Neuronal stem cell (in vitro differentiated cells): ENCODE measurements at regions not wholly inside any gene's neighbourhood (a gene's known extent, or its start where the extent isn't known, plus 50 kb on each side); places are given as distances from the start of the nearest gene placed in this dataset.
A peak's percentile ranks its signal among the peaks of the same experiment; 100 is the strongest.

Experiments used
- DNase-seq: peaks from one replicate; pipeline ENCODE4 v3.0.0-alpha.2; 2013; ENCODE audit warnings: low spot score
- H2AFZ ChIP-seq: one replicate; pipeline ENCODE4 v1.6.1; 2013; ENCODE audit warnings: mild to moderate bottlenecking, low read length, inconsistent platforms
- H2AK5ac ChIP-seq: 2 replicates; pipeline ENCODE4 v1.6.1; 2013; ENCODE audit warnings: low read depth, mild to moderate bottlenecking, inconsistent platforms, low read length, moderate library complexity, mixed read lengths
- H2BK120ac ChIP-seq: 2 replicates; pipeline ENCODE4 v1.6.1; 2013; ENCODE audit warnings: low read depth, mild to moderate bottlenecking, inconsistent platforms, low read length, moderate library complexity, mixed read lengths
- H2BK12ac ChIP-seq: one replicate; pipeline ENCODE4 v1.6.1; 2013; ENCODE audit warnings: low read length, inconsistent platforms
- H2BK15ac ChIP-seq: 2 replicates; pipeline ENCODE4 v1.6.1; 2013; ENCODE audit warnings: mild to moderate bottlenecking, low read length, inconsistent platforms, mixed read lengths
- H2BK5ac ChIP-seq: one replicate; pipeline ENCODE4 v1.6.1; 2013; ENCODE audit warnings: inconsistent platforms, mild to moderate bottlenecking, low read length, moderate library complexity
- H3K14ac ChIP-seq: one replicate; pipeline ENCODE4 v1.6.1; 2013; ENCODE audit warnings: low read length, inconsistent platforms
- H3K18ac ChIP-seq: 2 replicates; pipeline ENCODE4 v1.6.1; 2013; ENCODE audit warnings: low read length, inconsistent platforms
- H3K23ac ChIP-seq: 2 replicates; pipeline ENCODE4 v1.6.1; 2013; ENCODE audit warnings: low read depth, mild to moderate bottlenecking, mixed read lengths, low read length, inconsistent platforms; ENCODE audit not compliant: poor library complexity
- H3K27ac ChIP-seq: replicated peaks from 3 replicates; pipeline ENCODE4 v1.5.1; 2013; ENCODE audit warnings: low read length, inconsistent platforms
- H3K27me3 ChIP-seq, 3 experiments: 2 replicates each; pipeline ENCODE4 v1.6.1; 2013; ENCODE audit warnings: low read length in 3 of 3, mild to moderate bottlenecking in 2 of 3, inconsistent platforms in 1 of 3, low read depth in 1 of 3, mixed read lengths in 1 of 3, moderate library complexity in 1 of 3; ENCODE audit not compliant: control insufficient read depth in 3 of 3, insufficient read depth in 3 of 3
- H3K36me3 ChIP-seq, 2 donors: replicated peaks in 1 of 2; 2 replicates each; pipeline ENCODE4 v1.6.1; 2013; ENCODE audit warnings: low read length in 2 of 2; ENCODE audit not compliant: control insufficient read depth in 2 of 2, insufficient read depth in 2 of 2
- H3K4ac ChIP-seq: 2 replicates; pipeline ENCODE4 v1.6.1; 2013; ENCODE audit warnings: inconsistent platforms, mild to moderate bottlenecking, low read length, moderate library complexity
- H3K4me1 ChIP-seq, 2 donors: 1 replicate in 1 of 2; 2 replicates in 1 of 2; pipeline ENCODE4 v1.6.1; 2013; ENCODE audit warnings: low read length in 2 of 2, low read depth in 1 of 2; ENCODE audit not compliant: control insufficient read depth in 2 of 2, insufficient read depth in 1 of 2
- H3K4me2 ChIP-seq: one replicate; pipeline ENCODE4 v1.6.1; 2013; ENCODE audit warnings: mild to moderate bottlenecking, low read length, inconsistent platforms; ENCODE audit not compliant: insufficient read depth, poor library complexity, severe bottlenecking
- H3K4me3 ChIP-seq, 2 donors: 2 replicates each; pipeline ENCODE4 v1.5.1; 2013; ENCODE audit warnings: low read length in 2 of 2, mild to moderate bottlenecking in 2 of 2, inconsistent platforms in 1 of 2, moderate library complexity in 1 of 2
- H3K79me1 ChIP-seq: one replicate; pipeline ENCODE4 v1.6.1; 2013; ENCODE audit warnings: low read depth, mild to moderate bottlenecking, inconsistent platforms, low read length, moderate library complexity
- H3K9ac ChIP-seq: one replicate; pipeline ENCODE4 v1.6.1; 2013; ENCODE audit warnings: mild to moderate bottlenecking, low read depth, low read length, inconsistent platforms; ENCODE audit not compliant: poor library complexity
- H3K9me3 ChIP-seq, 2 donors: replicated peaks in 1 of 2; 2 replicates each; pipeline versions ENCODE3 to v1.6.1; 2013; ENCODE audit warnings: low read length in 2 of 2, mild to moderate bottlenecking in 2 of 2, inconsistent platforms in 1 of 2, low read depth in 1 of 2, mixed read lengths in 1 of 2, moderate library complexity in 1 of 2; ENCODE audit not compliant: control insufficient read depth in 2 of 2, insufficient read depth in 1 of 2
- H4K8ac ChIP-seq: one replicate; pipeline ENCODE4 v1.6.1; 2013; ENCODE audit warnings: low read depth, mild to moderate bottlenecking, inconsistent platforms, low read length, moderate library complexity
- H4K91ac ChIP-seq: one replicate; pipeline ENCODE4 v1.6.1; 2013; ENCODE audit warnings: low read length, low read depth, mild to moderate bottlenecking, inconsistent platforms; ENCODE audit not compliant: poor library complexity
- WGBS, 2 donors: extraction: QIAGEN DNeasy Blood & Tissue Kit; methylation state at CpG; one replicate each; pipeline ENCODE4 v1.1.7; 2013; ENCODE audit warnings: missing lambda C conversion rate in 2 of 2, mixed read lengths in 1 of 2; ENCODE audit not compliant: insufficient read length in 2 of 2, insufficient replicate concordance in 1 of 2; ENCODE audit errors: extremely low coverage in 2 of 2; 5-methylcytosine and 5-hydroxymethylcytosine counted together

DNA sequence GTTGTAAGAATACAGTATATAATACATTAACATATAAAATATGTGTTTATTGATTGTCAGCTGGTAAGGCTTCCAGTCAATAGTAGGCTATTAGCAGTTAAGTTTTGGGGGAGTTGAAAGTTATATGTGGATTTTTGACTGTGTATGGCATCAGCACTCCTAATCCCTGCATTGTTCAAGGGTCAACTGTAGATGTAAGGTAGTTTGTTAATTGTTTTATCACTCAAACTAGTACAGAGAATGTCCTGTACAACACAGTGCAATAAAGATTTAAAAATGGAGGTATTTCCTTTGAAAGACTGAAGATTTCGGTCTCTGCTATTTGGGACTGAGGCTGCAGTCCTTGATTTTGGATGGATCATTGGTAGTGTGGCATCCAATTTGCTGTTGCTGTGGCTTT, 484.4 kb downstream of the KDM4C start:
- H3K27ac ChIP-seq: no peak overlapping the region

DNA sequence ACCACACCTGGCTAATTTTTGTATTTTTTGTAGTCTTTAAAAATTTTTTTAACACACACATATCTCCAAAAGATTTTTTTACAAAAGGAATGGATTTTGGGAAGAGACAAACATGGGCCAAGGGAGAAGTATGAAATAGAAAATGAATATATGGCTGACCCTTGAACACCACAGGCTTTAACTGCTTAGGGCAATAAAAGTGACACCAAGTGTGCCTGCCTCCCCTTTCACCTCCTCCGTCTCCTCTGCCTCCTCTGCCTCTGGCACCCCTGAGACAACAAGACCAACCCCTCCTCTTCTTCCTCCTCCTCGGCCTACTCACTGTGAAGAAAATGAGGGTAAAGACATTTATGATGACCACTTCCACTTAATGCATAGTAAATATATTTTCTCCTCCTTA, 483.9 kb downstream of the KDM4C start:
- Histone ChIP-seq H3K9ac (no peak overlapping the region), H2BK120ac (no peak overlapping the region), H4K91ac (no peak overlapping the region), H3K23ac (no peak overlapping the region), H2BK15ac (no peak overlapping the region), H3K4me2 (no peak overlapping the region), H3K4me1 (peaks cover 0 to 2% of the 10 kb centered on the region in 2 donors), H3K4ac (no peak overlapping the region), H3K27ac (no peak overlapping the region), H3K9me3 (no peaks in the 10 kb centered on the region), H2AK5ac (no peak overlapping the region), H3K79me1 (no peaks in the 10 kb centered on the region), H3K27me3 (no peaks in the 10 kb centered on the region), H3K18ac (no peak overlapping the region), H3K14ac (no peak overlapping the region), H4K8ac (no peak overlapping the region), H2BK5ac (no peak overlapping the region), H2BK12ac (no peak overlapping the region), H3K36me3 (no peaks in the 10 kb centered on the region), H3K4me3 (no peak overlapping the region), H2AFZ (no peak overlapping the region)
- no peak for DNase-seq
- WGBS, 2 donors: no CpG with 5 or more reads among the region's 2 CpGs

More for the DNA sequence above, 484.4 kb downstream of the KDM4C start:
- Histone ChIP-seq H3K9me3 (no peaks in the 10 kb centered on the region), H3K4me1 (peaks cover 0 to 2% of the 10 kb centered on the region in 2 donors), H3K23ac (no peak overlapping the region), H4K8ac (no peak overlapping the region), H3K9ac (no peak overlapping the region), H2BK15ac (no peak overlapping the region), H3K14ac (no peak overlapping the region), H4K91ac (no peak overlapping the region), H3K4me3 (no peak overlapping the region), H3K18ac (no peak overlapping the region), H3K36me3 (no peaks in the 10 kb centered on the region), H2AK5ac (no peak overlapping the region), H3K4me2 (no peak overlapping the region), H3K79me1 (no peaks in the 10 kb centered on the region), H2BK12ac (no peak overlapping the region), H3K4ac (no peak overlapping the region), H2BK120ac (no peak overlapping the region), H3K27me3 (no peaks in the 10 kb centered on the region), H2AFZ (no peak overlapping the region), H2BK5ac (no peak overlapping the region)
- no CpG with 5 or more reads among the region's 1 CpG for WGBS, 2 donors
- DNase-seq: no peak

DNA sequence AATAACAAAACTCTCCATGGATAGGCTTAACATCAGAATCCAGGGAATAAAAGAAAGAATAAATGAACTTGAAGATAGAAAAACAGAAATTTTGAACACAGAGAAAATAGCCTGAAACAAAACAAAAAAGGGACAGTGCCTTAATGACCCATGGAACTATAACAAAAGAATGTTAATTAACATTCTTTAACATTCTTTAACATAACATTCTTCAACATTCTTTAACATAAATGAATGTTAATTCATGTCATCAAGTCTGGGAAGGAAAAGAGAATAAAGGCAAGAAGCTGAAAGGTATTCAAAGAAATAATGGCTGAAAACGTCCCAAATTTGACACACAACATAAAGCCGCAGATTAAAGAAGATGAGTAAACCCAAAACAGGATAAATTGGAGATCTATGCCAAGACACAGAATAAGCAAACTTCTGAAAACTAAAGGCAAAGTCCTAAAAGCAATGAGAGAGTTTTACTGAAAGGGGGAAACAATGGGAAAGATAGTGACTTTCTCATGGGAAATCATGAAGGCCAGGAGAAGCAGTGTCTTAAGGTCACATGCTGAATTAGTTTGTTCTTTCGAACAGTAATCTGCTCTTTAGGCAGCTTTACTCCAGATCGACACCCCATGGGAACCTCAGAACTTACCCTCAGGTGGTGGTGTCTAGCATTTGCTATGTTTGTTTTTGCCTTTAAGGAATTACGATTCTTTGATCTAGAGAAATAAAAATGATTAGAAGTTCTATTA, 483.0 kb downstream of the KDM4C start:
- H3K14ac ChIP-seq: no peak overlapping the region
- peaks cover 0 to 2% of the 10 kb centered on the region in 2 donors for H3K4me1 ChIP-seq
- no peak overlapping the region for H3K18ac ChIP-seq
- H2BK120ac ChIP-seq: no peak overlapping the region
- peak overlapping the region; percentile 50 for H3K27ac ChIP-seq
- H4K91ac ChIP-seq: no peak overlapping the region
- H3K9me3 ChIP-seq: no peaks in the 10 kb centered on the region
- H2AFZ ChIP-seq: no peak overlapping the region
- no peak for DNase-seq
- no peak overlapping the region for H3K4me2 ChIP-seq
- H3K36me3 ChIP-seq: no peaks in the 10 kb centered on the region
- no peak overlapping the region for H3K4ac ChIP-seq
- H2BK5ac ChIP-seq: no peak overlapping the region
- H3K9ac ChIP-seq: no peak overlapping the region
- H3K27me3 ChIP-seq: no peaks in the 10 kb centered on the region
- WGBS, 2 donors: no CpG with 5 or more reads among the region's 5 CpGs
- H2AK5ac ChIP-seq: no peak overlapping the region
- no peak overlapping the region for H3K23ac ChIP-seq
- H2BK12ac ChIP-seq: no peak overlapping the region
- no peak overlapping the region for H2BK15ac ChIP-seq
- no peak overlapping the region for H4K8ac ChIP-seq
- no peak overlapping the region for H3K4me3 ChIP-seq
- H3K79me1 ChIP-seq: no peaks in the 10 kb centered on the region

DNA sequence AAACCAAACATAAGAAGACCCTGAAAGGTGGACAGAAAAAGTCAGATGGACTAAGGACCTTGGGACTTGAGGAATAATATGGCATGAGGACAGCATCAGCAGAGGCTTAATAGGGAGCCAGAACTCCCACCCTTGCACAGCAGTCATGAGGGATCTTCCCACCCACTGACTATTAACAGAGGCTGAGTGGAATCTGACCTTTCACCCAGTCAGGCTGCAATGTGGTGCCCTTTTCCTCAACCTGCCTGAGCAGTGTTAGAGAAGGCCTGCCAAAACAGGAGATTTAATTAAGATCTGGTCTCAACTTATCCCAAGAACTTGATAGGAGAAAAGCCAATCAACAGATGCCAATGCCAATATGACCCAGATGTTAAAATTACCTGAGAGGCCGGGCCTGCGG, 481.9 kb downstream of the KDM4C start:
- Histone ChIP-seq H3K14ac (no peak overlapping the region), H3K79me1 (no peaks in the 10 kb centered on the region), H2AK5ac (no peak overlapping the region), H3K23ac (no peak overlapping the region), H3K18ac (no peak overlapping the region), H2BK5ac (no peak overlapping the region), H4K91ac (no peak overlapping the region), H4K8ac (no peak overlapping the region), H2BK120ac (no peak overlapping the region), H3K4me2 (no peak overlapping the region), H3K4ac (no peak overlapping the region), H3K36me3 (no peaks in the 10 kb centered on the region), H3K27me3 (no peaks in the 10 kb centered on the region), H3K9ac (no peak overlapping the region), H2AFZ (no peak overlapping the region), H3K4me3 (no peak overlapping the region), H2BK12ac (no peak overlapping the region), H2BK15ac (no peak overlapping the region), H3K9me3 (no peaks in the 10 kb centered on the region), H3K27ac (no peak overlapping the region), H3K4me1 (peaks cover 0 to 2% of the 10 kb centered on the region in 2 donors)
- DNase-seq: no peak
- no CpG with 5 or more reads among the region's 2 CpGs for WGBS, 2 donors
